ENCODE measurements at regions not wholly inside any gene's neighbourhood (a gene's known extent, or its start where the extent isn't known, plus 50 kb on each side); places are given as distances from the start of the nearest gene placed in this dataset.

GRCh38 chr9:73577848-73578247 is 426.2 kb downstream of the ANXA1 start:
- TF ChIP-seq, protein P1, sequence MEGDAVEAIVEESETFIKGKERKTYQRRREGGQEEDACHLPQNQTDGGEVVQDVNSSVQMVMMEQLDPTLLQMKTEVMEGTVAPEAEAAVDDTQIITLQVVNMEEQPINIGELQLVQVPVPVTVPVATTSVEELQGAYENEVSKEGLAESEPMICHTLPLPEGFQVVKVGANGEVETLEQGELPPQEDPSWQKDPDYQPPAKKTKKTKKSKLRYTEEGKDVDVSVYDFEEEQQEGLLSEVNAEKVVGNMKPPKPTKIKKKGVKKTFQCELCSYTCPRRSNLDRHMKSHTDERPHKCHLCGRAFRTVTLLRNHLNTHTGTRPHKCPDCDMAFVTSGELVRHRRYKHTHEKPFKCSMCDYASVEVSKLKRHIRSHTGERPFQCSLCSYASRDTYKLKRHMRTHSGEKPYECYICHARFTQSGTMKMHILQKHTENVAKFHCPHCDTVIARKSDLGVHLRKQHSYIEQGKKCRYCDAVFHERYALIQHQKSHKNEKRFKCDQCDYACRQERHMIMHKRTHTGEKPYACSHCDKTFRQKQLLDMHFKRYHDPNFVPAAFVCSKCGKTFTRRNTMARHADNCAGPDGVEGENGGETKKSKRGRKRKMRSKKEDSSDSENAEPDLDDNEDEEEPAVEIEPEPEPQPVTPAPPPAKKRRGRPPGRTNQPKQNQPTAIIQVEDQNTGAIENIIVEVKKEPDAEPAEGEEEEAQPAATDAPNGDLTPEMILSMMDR (IDR thresholded peaks at IDR 0.05; ENCODE audit: low read depth, low read length, missing control alignments): no peak
- Histone ChIP-seq H3K27me3 (replicated peaks) (no peaks in the 10 kb centered on the region), H3K36me3 (replicated peaks) (no peaks in the 10 kb centered on the region), H3K4me3 (ENCODE audit: low read depth, low read length) (no peak overlapping the region), H3K27ac (no peak overlapping the region)
- in situ Hi-C loops (cut with HindIII; ENCODE audit: low pct_ligation_motif_present, low sequenced_read_pairs): no loop called here
- DNase-seq: no peak

DNA sequence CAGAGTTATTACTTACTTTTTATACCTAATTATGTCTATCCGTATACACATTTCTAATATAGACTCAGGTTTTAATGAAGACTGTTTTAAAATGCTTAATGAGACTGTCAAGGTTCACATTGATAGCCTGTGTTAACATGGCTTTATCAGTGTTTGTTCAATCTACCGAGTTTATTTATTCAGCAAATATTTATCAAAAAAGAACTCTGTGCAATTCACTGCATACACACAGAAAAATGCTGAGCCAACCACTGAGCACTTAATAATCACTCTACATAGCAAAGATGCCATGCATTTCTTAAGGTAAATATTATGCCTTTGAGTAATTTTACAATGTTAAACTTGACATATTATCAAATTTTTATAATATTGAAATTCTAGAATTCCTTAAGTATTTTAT is 428.2 kb downstream of the ANXA1 start:
- Histone ChIP-seq H3K36me3 (replicated peaks) (no peaks in the 10 kb centered on the region), H3K4me3 (ENCODE audit: low read depth, low read length) (no peak overlapping the region), H3K27me3 (replicated peaks) (no peaks in the 10 kb centered on the region), H3K27ac (no peak overlapping the region)
- in situ Hi-C loops (cut with HindIII; ENCODE audit: low pct_ligation_motif_present, low sequenced_read_pairs): no loop called here
- TF ChIP-seq, protein P1 (IDR thresholded peaks at IDR 0.05; ENCODE audit: low read depth, low read length, missing control alignments): no peak
- no peak for DNase-seq

GRCh38 chr9:73583576-73583975 is 431.9 kb downstream of the ANXA1 start:
- in situ Hi-C loops (cut with HindIII; ENCODE audit: low pct_ligation_motif_present, low sequenced_read_pairs): no loop called here
- H3K27me3 ChIP-seq (replicated peaks): no peaks in the 10 kb centered on the region
- no peak overlapping the region for H3K27ac ChIP-seq
- no peaks in the 10 kb centered on the region for H3K36me3 ChIP-seq (replicated peaks)
- TF ChIP-seq, protein P1 (IDR thresholded peaks at IDR 0.05; ENCODE audit: low read depth, low read length, missing control alignments): no peak
- DNase-seq: no peak
- no peak overlapping the region for H3K4me3 ChIP-seq (ENCODE audit: low read depth, low read length)

- Histone ChIP-seq H3K4me3 (ENCODE audit: low read depth, low read length) (no peak overlapping the region), H3K36me3 (replicated peaks) (no peaks in the 10 kb centered on the region), H3K27ac (no peak overlapping the region), H3K27me3 (replicated peaks) (no peaks in the 10 kb centered on the region)
- in situ Hi-C loops (cut with HindIII; ENCODE audit: low pct_ligation_motif_present, low sequenced_read_pairs): no loop called here
- no peak for DNase-seq
- TF ChIP-seq, protein P1 (IDR thresholded peaks at IDR 0.05; ENCODE audit: low read depth, low read length, missing control alignments): no peak
These were observed 443.4 kb downstream of the ANXA1 start for GRCh38 chr9:73595036-73595545.

DNA sequence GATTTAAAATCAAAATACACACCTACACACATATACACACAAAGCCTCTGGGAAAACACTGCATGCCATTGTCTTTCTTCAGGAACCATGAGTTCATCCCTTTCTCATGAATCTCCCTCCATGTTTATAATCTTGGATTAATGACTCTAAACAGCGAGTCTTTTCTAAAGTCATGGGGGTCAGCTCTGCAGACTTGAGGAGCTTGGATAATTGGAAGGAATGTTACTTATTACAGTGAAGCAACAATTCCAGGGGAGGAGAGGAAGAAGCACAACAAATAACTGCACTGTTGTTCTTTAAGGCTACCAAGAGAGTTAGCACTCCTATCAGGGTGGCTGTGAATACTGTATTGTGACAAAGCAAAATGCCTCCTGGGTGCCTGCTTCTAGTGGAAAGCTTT is 444.7 kb downstream of the ANXA1 start:
- Histone ChIP-seq H3K27ac (no peak overlapping the region), H3K36me3 (replicated peaks) (no peaks in the 10 kb centered on the region), H3K4me3 (ENCODE audit: low read depth, low read length) (no peak overlapping the region), H3K27me3 (replicated peaks) (no peaks in the 10 kb centered on the region)
- in situ Hi-C loops (cut with HindIII; ENCODE audit: low pct_ligation_motif_present, low sequenced_read_pairs): no loop called here
- no peak for DNase-seq
- TF ChIP-seq, protein P1 (IDR thresholded peaks at IDR 0.05; ENCODE audit: low read depth, low read length, missing control alignments): no peak

DNA sequence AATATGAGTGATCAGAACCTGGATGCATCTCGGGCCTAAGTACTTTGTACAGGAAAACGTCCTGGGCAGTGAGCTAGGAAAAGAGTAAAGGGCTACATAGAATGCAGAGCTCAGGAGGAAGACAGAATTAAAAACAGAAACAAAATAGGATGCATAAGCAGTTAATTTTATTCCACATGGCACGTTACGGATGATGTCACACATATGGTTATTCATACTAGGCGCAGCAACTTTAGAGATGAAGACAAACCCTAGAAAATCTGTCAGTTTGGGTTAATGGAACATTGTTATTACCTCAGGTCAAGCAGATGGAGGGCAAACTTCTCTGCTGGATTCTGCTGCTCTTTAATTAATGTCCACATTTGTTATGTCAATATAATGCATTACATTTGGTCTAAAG is 445.4 kb downstream of the ANXA1 start:
- H3K27me3 ChIP-seq (replicated peaks): no peaks in the 10 kb centered on the region
- DNase-seq: no peak
- no peaks in the 10 kb centered on the region for H3K36me3 ChIP-seq (replicated peaks)
- TF ChIP-seq, protein P1 (IDR thresholded peaks at IDR 0.05; ENCODE audit: low read depth, low read length, missing control alignments): no peak
- in situ Hi-C loops (cut with HindIII; ENCODE audit: low pct_ligation_motif_present, low sequenced_read_pairs): no loop called here
- no peak overlapping the region for H3K27ac ChIP-seq
- no peak overlapping the region for H3K4me3 ChIP-seq (ENCODE audit: low read depth, low read length)

All from brain microvascular endothelial cell (primary cell).